OCI-LY3 (cell line): ENCODE measurements at regions not wholly inside any gene's neighbourhood (a gene's known extent, or its start where the extent isn't known, plus 50 kb on each side); places are given as distances from the start of the nearest gene placed in this dataset.

Source experiments
- EZH2phosphoT487 ChIP-seq: fragments of 200-600 bp; shearing (Covaris generic); IDR thresholded peaks from 2 replicates; pipeline ENCODE4 v1.6.1; 2018; ENCODE audit warnings: antibody characterized with exemption, mixed run types, low read depth
- TF ChIP-seq, protein P1 (sequence below): fragments of 200-600, 300-600 bp; sonication (generic); IDR thresholded peaks from 2 replicates; pipeline ENCODE4 v1.5.1; 2014; ENCODE audit warnings: antibody characterized with exemption, low read length, low read depth

DNA sequence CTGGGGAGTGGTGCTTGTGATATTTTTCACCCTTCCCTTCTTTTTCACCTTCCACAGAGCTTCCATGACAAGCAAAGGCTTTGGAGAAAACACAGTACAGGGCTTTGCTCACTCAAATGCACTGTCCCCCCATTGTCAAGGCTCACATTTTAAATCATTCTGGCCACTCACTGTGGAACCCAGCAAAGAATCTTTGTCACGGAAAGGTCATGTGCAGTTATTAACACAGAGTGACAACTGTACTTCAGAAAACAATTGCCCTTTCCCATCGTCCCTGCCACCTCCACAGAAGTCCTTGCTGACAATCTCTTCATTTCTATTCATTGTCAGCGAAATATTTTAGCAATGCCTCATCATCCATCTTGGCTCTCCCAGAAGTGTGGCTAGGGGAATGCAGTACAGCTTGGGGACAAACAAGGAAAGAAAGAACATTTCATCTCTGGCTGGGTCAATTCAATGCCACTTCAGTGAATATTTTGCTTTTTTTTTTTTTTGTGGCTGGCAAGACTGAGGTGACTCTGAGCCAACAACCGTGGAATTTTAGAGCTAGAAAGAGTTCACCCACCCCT lies 851.0 kb downstream of the KCNMA1 start:
- TF ChIP-seq, protein P1, sequence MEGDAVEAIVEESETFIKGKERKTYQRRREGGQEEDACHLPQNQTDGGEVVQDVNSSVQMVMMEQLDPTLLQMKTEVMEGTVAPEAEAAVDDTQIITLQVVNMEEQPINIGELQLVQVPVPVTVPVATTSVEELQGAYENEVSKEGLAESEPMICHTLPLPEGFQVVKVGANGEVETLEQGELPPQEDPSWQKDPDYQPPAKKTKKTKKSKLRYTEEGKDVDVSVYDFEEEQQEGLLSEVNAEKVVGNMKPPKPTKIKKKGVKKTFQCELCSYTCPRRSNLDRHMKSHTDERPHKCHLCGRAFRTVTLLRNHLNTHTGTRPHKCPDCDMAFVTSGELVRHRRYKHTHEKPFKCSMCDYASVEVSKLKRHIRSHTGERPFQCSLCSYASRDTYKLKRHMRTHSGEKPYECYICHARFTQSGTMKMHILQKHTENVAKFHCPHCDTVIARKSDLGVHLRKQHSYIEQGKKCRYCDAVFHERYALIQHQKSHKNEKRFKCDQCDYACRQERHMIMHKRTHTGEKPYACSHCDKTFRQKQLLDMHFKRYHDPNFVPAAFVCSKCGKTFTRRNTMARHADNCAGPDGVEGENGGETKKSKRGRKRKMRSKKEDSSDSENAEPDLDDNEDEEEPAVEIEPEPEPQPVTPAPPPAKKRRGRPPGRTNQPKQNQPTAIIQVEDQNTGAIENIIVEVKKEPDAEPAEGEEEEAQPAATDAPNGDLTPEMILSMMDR, result no peak
- TF ChIP-seq EZH2phosphoT487, result no peak
